Neural crest cell (in vitro differentiated cells): ENCODE measurements at regions not wholly inside any gene's neighbourhood (a gene's known extent, or its start where the extent isn't known, plus 50 kb on each side); places are given as distances from the start of the nearest gene placed in this dataset.

ENCODE experiments used
- DNase-seq: peaks from one replicate; pipeline ENCODE4 v3.0.0; 2021; ENCODE audit warnings: low read depth, mixed read lengths, low spot score
- H3K27ac Mint-ChIP-seq: one replicate; pipeline ENCODE4 v1.8.0; 2021; ENCODE audit warnings: mild to moderate bottlenecking, mixed read lengths; ENCODE audit not compliant: unreplicated experiment
- H3K27me3 Mint-ChIP-seq: 2 replicates; pipeline ENCODE4 v1.8.0; 2021; ENCODE audit warnings: low read depth, mild to moderate bottlenecking, mixed read lengths
- H3K36me3 Mint-ChIP-seq: 2 replicates; pipeline ENCODE4 v1.8.0; 2021; ENCODE audit warnings: low read depth, mild to moderate bottlenecking, mixed read lengths
- H3K4me1 Mint-ChIP-seq: 2 replicates; pipeline ENCODE4 v1.8.0; 2021; ENCODE audit warnings: mixed read lengths
- H3K4me3 Mint-ChIP-seq: one replicate; pipeline ENCODE4 v1.8.0; 2021; ENCODE audit warnings: mild to moderate bottlenecking, mixed read lengths
- H3K9me3 Mint-ChIP-seq: 2 replicates; pipeline ENCODE4 v1.8.0; 2021; ENCODE audit warnings: mixed read lengths
- TF ChIP-seq, protein P1 (sequence below): fragments of 200-600 bp; sonication (generic); conservative IDR thresholded peaks from 2 replicates; pipeline ENCODE4 v1.5.0; 2021; ENCODE audit warnings: antibody characterized with exemption, mild to moderate bottlenecking

DNA sequence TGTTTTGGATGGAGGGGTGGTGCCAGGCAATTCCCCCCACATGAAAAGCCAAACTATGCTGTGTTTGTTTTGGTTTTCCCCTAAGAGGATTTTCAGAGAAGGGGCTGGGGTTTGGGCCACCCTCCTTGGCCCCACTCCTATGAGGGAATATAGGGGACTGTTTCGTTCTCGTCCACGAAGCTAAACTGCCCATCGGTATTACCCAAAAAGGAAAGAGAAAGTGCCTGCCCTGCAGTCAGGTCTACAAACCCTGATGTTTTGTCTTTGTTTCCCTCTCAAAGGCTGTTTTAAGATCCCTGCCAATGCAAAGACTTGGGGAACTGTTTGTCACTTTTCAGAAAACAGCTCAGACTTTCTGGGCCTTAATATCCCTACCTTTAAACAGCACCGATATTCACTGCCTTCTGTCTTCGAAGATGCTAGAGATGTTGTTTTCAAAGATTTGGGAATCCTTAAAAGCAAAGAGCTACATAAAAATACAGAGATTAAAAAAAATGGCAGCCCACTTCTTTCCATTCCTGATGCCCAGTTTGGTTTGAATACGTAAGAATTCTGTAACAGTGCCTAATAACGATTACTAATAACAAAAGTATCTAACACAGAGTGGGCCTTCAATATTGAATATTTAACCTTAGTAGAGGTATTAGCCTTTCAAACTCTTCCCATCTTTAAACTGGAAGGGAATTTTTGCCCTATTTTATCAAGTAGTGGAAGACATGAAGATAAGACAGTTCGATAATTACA is 518.4 kb downstream of the MED13L start:
- peaks cover 89% of the 10 kb centered on the region for H3K27me3 Mint-ChIP-seq
- TF ChIP-seq, protein P1, sequence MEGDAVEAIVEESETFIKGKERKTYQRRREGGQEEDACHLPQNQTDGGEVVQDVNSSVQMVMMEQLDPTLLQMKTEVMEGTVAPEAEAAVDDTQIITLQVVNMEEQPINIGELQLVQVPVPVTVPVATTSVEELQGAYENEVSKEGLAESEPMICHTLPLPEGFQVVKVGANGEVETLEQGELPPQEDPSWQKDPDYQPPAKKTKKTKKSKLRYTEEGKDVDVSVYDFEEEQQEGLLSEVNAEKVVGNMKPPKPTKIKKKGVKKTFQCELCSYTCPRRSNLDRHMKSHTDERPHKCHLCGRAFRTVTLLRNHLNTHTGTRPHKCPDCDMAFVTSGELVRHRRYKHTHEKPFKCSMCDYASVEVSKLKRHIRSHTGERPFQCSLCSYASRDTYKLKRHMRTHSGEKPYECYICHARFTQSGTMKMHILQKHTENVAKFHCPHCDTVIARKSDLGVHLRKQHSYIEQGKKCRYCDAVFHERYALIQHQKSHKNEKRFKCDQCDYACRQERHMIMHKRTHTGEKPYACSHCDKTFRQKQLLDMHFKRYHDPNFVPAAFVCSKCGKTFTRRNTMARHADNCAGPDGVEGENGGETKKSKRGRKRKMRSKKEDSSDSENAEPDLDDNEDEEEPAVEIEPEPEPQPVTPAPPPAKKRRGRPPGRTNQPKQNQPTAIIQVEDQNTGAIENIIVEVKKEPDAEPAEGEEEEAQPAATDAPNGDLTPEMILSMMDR: no peak
- no peak for DNase-seq
- no peaks in the 10 kb centered on the region for H3K4me1 Mint-ChIP-seq
- H3K9me3 Mint-ChIP-seq: no peaks in the 10 kb centered on the region
- no peak overlapping the region for H3K4me3 Mint-ChIP-seq
- H3K36me3 Mint-ChIP-seq: no peaks in the 10 kb centered on the region
- no peak overlapping the region for H3K27ac Mint-ChIP-seq

DNA sequence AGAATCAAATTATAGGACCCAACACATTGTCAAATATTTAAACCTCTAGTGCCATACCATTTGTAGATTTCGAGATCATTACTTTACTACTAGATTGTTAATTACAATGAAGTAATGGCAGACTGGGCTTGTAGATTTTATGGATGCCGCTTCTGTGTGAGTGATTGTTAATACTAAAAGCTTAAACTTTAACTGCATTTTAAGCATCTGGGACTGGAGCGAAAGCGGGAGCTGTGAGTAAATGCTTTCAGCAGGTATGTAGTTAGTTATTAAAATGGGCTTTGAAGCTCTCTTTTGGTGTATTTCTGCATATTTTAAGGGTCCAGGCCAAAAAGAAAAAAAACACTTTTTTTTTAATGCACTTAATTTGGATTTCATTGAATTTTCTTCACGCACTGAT is 519.3 kb downstream of the MED13L start:
- H3K36me3 Mint-ChIP-seq: no peaks in the 10 kb centered on the region
- H3K4me3 Mint-ChIP-seq: no peak overlapping the region
- DNase-seq: no peak
- TF ChIP-seq, protein P1: no peak
- H3K4me1 Mint-ChIP-seq: no peaks in the 10 kb centered on the region
- H3K9me3 Mint-ChIP-seq: no peaks in the 10 kb centered on the region
- H3K27ac Mint-ChIP-seq: no peak overlapping the region
- peaks cover 92% of the 10 kb centered on the region for H3K27me3 Mint-ChIP-seq

DNA sequence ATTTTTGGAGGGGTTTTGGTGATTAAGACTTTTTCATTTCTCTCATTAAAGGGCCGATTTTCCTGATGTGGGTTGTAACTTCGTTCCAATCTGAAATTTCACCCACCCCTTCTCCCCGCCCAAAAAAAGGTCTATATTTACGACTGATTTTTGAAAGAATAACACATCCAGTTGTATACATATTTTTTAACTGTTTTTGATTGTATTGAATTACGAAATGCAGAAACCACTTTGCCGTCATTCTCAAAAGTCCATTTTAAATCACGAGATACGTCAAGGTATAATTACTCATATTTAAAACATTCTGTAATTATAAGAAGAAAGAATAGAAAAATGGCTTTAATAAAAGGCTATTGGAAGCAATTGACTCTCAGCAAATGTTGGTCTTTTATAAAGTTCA is 520.7 kb downstream of the MED13L start:
- H3K27me3 Mint-ChIP-seq: peaks cover 82% of the 10 kb centered on the region
- TF ChIP-seq, protein P1: no peak
- no peak for DNase-seq
- H3K27ac Mint-ChIP-seq: no peak overlapping the region
- H3K4me3 Mint-ChIP-seq: no peak overlapping the region
- H3K4me1 Mint-ChIP-seq: no peaks in the 10 kb centered on the region
- no peaks in the 10 kb centered on the region for H3K36me3 Mint-ChIP-seq
- H3K9me3 Mint-ChIP-seq: no peaks in the 10 kb centered on the region

DNA sequence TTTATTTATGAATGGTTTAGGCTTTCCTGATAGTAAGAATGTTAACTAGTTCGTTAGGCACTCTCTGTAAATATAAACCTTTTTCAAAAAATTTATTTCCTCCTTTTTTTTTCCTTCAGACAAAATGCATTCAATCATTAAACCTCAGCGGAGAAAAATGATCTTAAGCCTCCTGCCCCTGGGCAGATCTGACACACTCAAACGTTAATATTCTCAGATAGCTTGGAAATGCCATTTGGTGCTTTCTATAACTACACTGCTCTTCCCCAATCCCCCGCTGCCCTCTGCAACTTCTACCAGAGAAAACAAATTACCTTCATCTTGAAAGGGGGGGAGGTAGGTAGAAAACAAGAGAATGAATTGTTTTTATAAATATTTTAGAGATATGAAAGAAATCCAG is 521.2 kb downstream of the MED13L start:
- Mint-ChIP-seq H3K4me1 (no peaks in the 10 kb centered on the region), H3K9me3 (no peaks in the 10 kb centered on the region), H3K4me3 (no peak overlapping the region), H3K27me3 (peaks cover 77% of the 10 kb centered on the region), H3K36me3 (no peaks in the 10 kb centered on the region), H3K27ac (no peak overlapping the region)
- no peak for DNase-seq
- TF ChIP-seq, protein P1: no peak

DNA sequence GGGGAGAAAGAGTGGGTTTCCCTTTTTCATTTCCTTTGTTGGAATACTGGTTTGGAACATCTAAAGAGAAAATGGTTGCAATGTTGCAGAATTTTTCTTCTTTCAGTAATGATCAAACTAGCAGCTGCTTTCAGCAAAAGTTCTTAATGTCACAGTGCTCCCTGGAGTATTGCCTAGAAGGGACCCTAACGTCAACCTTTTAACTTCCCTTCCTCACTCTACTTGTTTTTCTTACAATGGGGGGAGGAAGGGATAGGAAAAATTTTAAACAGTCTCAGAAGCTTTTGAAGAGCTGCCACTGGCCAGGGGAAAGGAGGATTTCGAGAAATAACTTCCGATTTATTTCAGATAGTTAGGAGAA is 521.8 kb downstream of the MED13L start:
- DNase-seq: no peak
- Mint-ChIP-seq H3K27me3 (peaks cover 71% of the 10 kb centered on the region), H3K27ac (no peak overlapping the region), H3K36me3 (no peaks in the 10 kb centered on the region), H3K9me3 (no peaks in the 10 kb centered on the region), H3K4me3 (no peak overlapping the region), H3K4me1 (no peaks in the 10 kb centered on the region)
- TF ChIP-seq, protein P1: no peak
